ENCODE measurements at regions not wholly inside any gene's neighbourhood (a gene's known extent, or its start where the extent isn't known, plus 50 kb on each side); places are given as distances from the start of the nearest gene placed in this dataset.
"Not testable (repeated sequence)": the region's sequence is repeated elsewhere in the genome, so short reads cannot be mapped to it uniquely, and the experiment has no call there.

GRCh38 chr2:43073401-43073825, 153.0 kb downstream of the ZFP36L2 start:
- H3K9me3 Mint-ChIP-seq, result no peaks in the 10 kb centered on the region
- no peaks in the 10 kb centered on the region for H3K36me3 Mint-ChIP-seq
- H3K27me3 Mint-ChIP-seq, result no peaks in the 10 kb centered on the region
- POLR2A ChIA-PET, result interaction anchor here (0.6 kb wide), 1 partner anchor 14 kb away, joined by 5 read pairs; no protein-coding TSS in a partner anchor
- no peak overlapping the region for H3K27ac Mint-ChIP-seq
- ATAC-seq (ENCODE audit: low read depth), result no peak
- no peak for DNase-seq
- no peak overlapping the region for H3K4me3 Mint-ChIP-seq
- no peaks in the 10 kb centered on the region for H3K4me1 Mint-ChIP-seq

GRCh38 chr2:43071599-43072550, 154.5 kb downstream of the ZFP36L2 start:
- Mint-ChIP-seq H3K9me3 (no peaks in the 10 kb centered on the region), H3K4me3 (no peak overlapping the region), H3K27ac (no peak overlapping the region), H3K4me1 (no peaks in the 10 kb centered on the region), H3K36me3 (no peaks in the 10 kb centered on the region), H3K27me3 (no peaks in the 10 kb centered on the region)
- ATAC-seq (ENCODE audit: low read depth) (no peak), DNase-seq (no peak)
- POLR2A ChIA-PET, result no interaction called here

- Mint-ChIP-seq H3K27ac (no peak overlapping the region), H3K4me1 (no peaks in the 10 kb centered on the region), H3K36me3 (no peaks in the 10 kb centered on the region), H3K27me3 (no peaks in the 10 kb centered on the region), H3K9me3 (no peaks in the 10 kb centered on the region), H3K4me3 (no peak overlapping the region)
- DNase-seq (no peak), ATAC-seq (ENCODE audit: low read depth) (no peak)
- POLR2A ChIA-PET, result no interaction called here
These were observed 155.5 kb downstream of the ZFP36L2 start for GRCh38 chr2:43070676-43071502.

- ATAC-seq (ENCODE audit: low read depth) (no peak), DNase-seq (no peak)
- no peaks in the 10 kb centered on the region for H3K9me3 Mint-ChIP-seq
- no peaks in the 10 kb centered on the region for H3K27me3 Mint-ChIP-seq
- POLR2A ChIA-PET, result no interaction called here
- H3K4me3 Mint-ChIP-seq, result no peak overlapping the region
- no peak overlapping the region for H3K27ac Mint-ChIP-seq
- no peaks in the 10 kb centered on the region for H3K36me3 Mint-ChIP-seq
- no peaks in the 10 kb centered on the region for H3K4me1 Mint-ChIP-seq
These were observed 156.4 kb downstream of the ZFP36L2 start for GRCh38 chr2:43070030-43070429.

- no peak for DNase-seq
- POLR2A ChIA-PET, result no interaction called here
- H3K27ac Mint-ChIP-seq, result no peak overlapping the region
These were observed 157.5 kb downstream of the ZFP36L2 start for GRCh38 chr2:43068631-43069517.

GRCh38 chr2:43068041-43068533, 158.3 kb downstream of the ZFP36L2 start:
- Mint-ChIP-seq H3K36me3 (peaks cover 3% of the 10 kb centered on the region), H3K4me1 (no peaks in the 10 kb centered on the region), H3K9me3 (no peaks in the 10 kb centered on the region), H3K4me3 (no peak overlapping the region), H3K27me3 (no peaks in the 10 kb centered on the region), H3K27ac (no peak overlapping the region)
- ATAC-seq (ENCODE audit: low read depth) (no peak), DNase-seq (no peak)
- POLR2A ChIA-PET, result no interaction called here

More at GRCh38 chr2:43068631-43069517, 157.5 kb downstream of the ZFP36L2 start:
- H3K4me1 Mint-ChIP-seq, result no peaks in the 10 kb centered on the region
- H3K9me3 Mint-ChIP-seq, result no peaks in the 10 kb centered on the region
- no peaks in the 10 kb centered on the region for H3K27me3 Mint-ChIP-seq
- H3K36me3 Mint-ChIP-seq, result peaks cover 3% of the 10 kb centered on the region
- no peak for ATAC-seq (ENCODE audit: low read depth)
- no peak overlapping the region for H3K4me3 Mint-ChIP-seq

- H3K9me3 Mint-ChIP-seq, result no peaks in the 10 kb centered on the region
- H3K4me3 Mint-ChIP-seq, result no peak overlapping the region
- H3K4me1 Mint-ChIP-seq, result no peaks in the 10 kb centered on the region
- DNase-seq (no peak), ATAC-seq (ENCODE audit: low read depth) (no peak)
- H3K27me3 Mint-ChIP-seq, result no peaks in the 10 kb centered on the region
- H3K36me3 Mint-ChIP-seq, result peaks cover 3% of the 10 kb centered on the region
- H3K27ac Mint-ChIP-seq, result no peak overlapping the region
- POLR2A ChIA-PET, result no interaction called here
These were observed 159.0 kb downstream of the ZFP36L2 start for GRCh38 chr2:43067254-43068040.

- POLR2A ChIA-PET; H3K4me3 Mint-ChIP-seq; H3K27ac Mint-ChIP-seq; H3K27me3 Mint-ChIP-seq; H3K9me3 Mint-ChIP-seq; ATAC-seq (ENCODE audit: low read depth); H3K36me3 Mint-ChIP-seq; DNase-seq; H3K4me1 Mint-ChIP-seq: not testable (repeated sequence)
These were observed 159.7 kb downstream of the ZFP36L2 start for GRCh38 chr2:43066541-43067253.

GRCh38 chr2:43065871-43066270, 160.5 kb downstream of the ZFP36L2 start:
- ATAC-seq (ENCODE audit: low read depth) (no peak), DNase-seq (no peak)
- Mint-ChIP-seq H3K4me1 (peaks cover 3% of the 10 kb centered on the region), H3K36me3 (peaks cover 7% of the 10 kb centered on the region), H3K27me3 (no peaks in the 10 kb centered on the region), H3K27ac (no peak overlapping the region), H3K9me3 (peaks cover 3% of the 10 kb centered on the region), H3K4me3 (no peak overlapping the region)
- POLR2A ChIA-PET, result no interaction called here

GRCh38 chr2:43065036-43065435, 161.4 kb downstream of the ZFP36L2 start:
- H3K4me3 Mint-ChIP-seq, result no peak overlapping the region
- POLR2A ChIA-PET, result no interaction called here
- DNase-seq (peak; percentile 7), ATAC-seq (ENCODE audit: low read depth) (no peak)
- peaks cover 3% of the 10 kb centered on the region for H3K9me3 Mint-ChIP-seq
- no peaks in the 10 kb centered on the region for H3K27me3 Mint-ChIP-seq
- peaks cover 7% of the 10 kb centered on the region for H3K36me3 Mint-ChIP-seq
- peaks cover 10% of the 10 kb centered on the region for H3K4me1 Mint-ChIP-seq
- no peak overlapping the region for H3K27ac Mint-ChIP-seq

GRCh38 chr2:43063096-43063495, 163.3 kb downstream of the ZFP36L2 start:
- DNase-seq; POLR2A ChIA-PET; H3K27me3 Mint-ChIP-seq; H3K9me3 Mint-ChIP-seq; ATAC-seq (ENCODE audit: low read depth); H3K4me3 Mint-ChIP-seq; H3K36me3 Mint-ChIP-seq; H3K27ac Mint-ChIP-seq: not testable (repeated sequence)
- peaks cover 26% of the 10 kb centered on the region for H3K4me1 Mint-ChIP-seq

GRCh38 chr2:43062058-43062457, 164.3 kb downstream of the ZFP36L2 start:
- H3K27ac Mint-ChIP-seq, result no peak overlapping the region
- DNase-seq, result no peak
- H3K36me3 Mint-ChIP-seq, result peaks cover 7% of the 10 kb centered on the region
- peaks cover 3% of the 10 kb centered on the region for H3K9me3 Mint-ChIP-seq
- no peak for ATAC-seq (ENCODE audit: low read depth)
- peaks cover 6% of the 10 kb centered on the region for H3K27me3 Mint-ChIP-seq
- peaks cover 26% of the 10 kb centered on the region for H3K4me1 Mint-ChIP-seq
- no peak overlapping the region for H3K4me3 Mint-ChIP-seq
- POLR2A ChIA-PET, result no interaction called here

All from activated naive CD8-positive, alpha-beta T cell treated with anti-CD3 and anti-CD28 coated beads, Interleukin-2, amount 10 ng/mL, durations not matched to agents 7 days and 5 days (primary cell).